Liver (tissue), 8 donors: ENCODE measurements at regions not wholly inside any gene's neighbourhood (a gene's known extent, or its start where the extent isn't known, plus 50 kb on each side); places are given as distances from the start of the nearest gene placed in this dataset.
"Not testable (repeated sequence)": the region's sequence is repeated elsewhere in the genome, so short reads cannot be mapped to it uniquely, and the experiment has no call there.

ENCODE experiments used
- DNase-seq: peaks from one replicate; pipeline ENCODE4 v3.0.0-alpha.2; 2017; ENCODE audit warnings: low spot score
- H3K27ac ChIP-seq, 2 donors: one replicate each; pipeline ENCODE4 v1.7.0; 2013; ENCODE audit warnings: inconsistent platforms in 2 of 2, low read length in 2 of 2, control low read depth in 1 of 2, low read depth in 1 of 2, mild to moderate bottlenecking in 1 of 2
- H3K27me3 ChIP-seq, 4 donors: one replicate each; pipeline versions ENCODE4 v1.6.1 to v1.7.0; 2013; ENCODE audit warnings: low read length in 3 of 4, inconsistent platforms in 1 of 4, mild to moderate bottlenecking in 1 of 4, moderate library complexity in 1 of 4; ENCODE audit not compliant: control insufficient read depth in 4 of 4, insufficient read depth in 4 of 4
- H3K36me3 ChIP-seq, 4 donors: one replicate each; pipeline versions ENCODE4 v1.6.1 to v1.7.0; 2013; ENCODE audit warnings: low read length in 3 of 4, mild to moderate bottlenecking in 3 of 4, low read depth in 1 of 4, moderate library complexity in 1 of 4; ENCODE audit not compliant: control insufficient read depth in 4 of 4, insufficient read depth in 3 of 4
- H3K4me1 ChIP-seq, 4 donors: one replicate each; pipeline versions ENCODE4 v1.6.1 to v1.7.0; 2013; ENCODE audit warnings: low read length in 3 of 4, mild to moderate bottlenecking in 3 of 4, moderate library complexity in 1 of 4; ENCODE audit not compliant: control insufficient read depth in 4 of 4, insufficient read depth in 4 of 4
- H3K4me3 ChIP-seq, 3 donors: one replicate each; pipeline versions ENCODE4 v1.6.1 to v1.7.0; 2013; ENCODE audit warnings: low read length in 3 of 3, control low read depth in 1 of 3, low read depth in 1 of 3, mild to moderate bottlenecking in 1 of 3
- H3K9ac ChIP-seq, 2 donors: one replicate each; pipeline ENCODE4 v1.7.0; 2013; ENCODE audit warnings: low read length in 2 of 2, mild to moderate bottlenecking in 2 of 2, moderate library complexity in 2 of 2, control low read depth in 1 of 2, low read depth in 1 of 2
- H3K9me3 ChIP-seq, 4 donors: one replicate each; pipeline versions ENCODE4 v1.6.1 to v1.7.0; 2013; ENCODE audit warnings: low read length in 3 of 4; ENCODE audit not compliant: control insufficient read depth in 4 of 4
- ATF3 ChIP-seq: IDR thresholded peaks from 2 replicates; pipeline ENCODE4 v1.6.1; 2016; ENCODE audit warnings: antibody characterized with exemption
- CTCF ChIP-seq: fragments of 150-350 bp; IDR thresholded peaks from 2 replicates; pipeline ENCODE4 v1.5.1; 2017; ENCODE audit warnings: improper control_type of control experiment, low read depth, low read length; ENCODE audit not compliant: missing input control
- EGR1 ChIP-seq, 2 donors: IDR thresholded peaks; 2 replicates each; pipeline ENCODE4 v1.6.1; 2016 to 2018; ENCODE audit warnings: antibody characterized with exemption in 2 of 2, low read depth in 2 of 2
- HNF4G ChIP-seq: IDR thresholded peaks from 2 replicates; pipeline ENCODE4 v1.6.1; 2016; ENCODE audit warnings: antibody characterized with exemption
- MAX ChIP-seq: IDR thresholded peaks from 2 replicates; pipeline ENCODE4 v1.6.1; 2016; ENCODE audit warnings: antibody characterized with exemption
- NR2F2 ChIP-seq: IDR thresholded peaks from 2 replicates; pipeline ENCODE4 v1.6.1; 2016; ENCODE audit warnings: antibody characterized with exemption
- RXRA ChIP-seq, 2 donors: IDR thresholded peaks; 2 replicates each; pipeline ENCODE4 v1.6.1; 2017 to 2018; ENCODE audit warnings: antibody characterized with exemption in 2 of 2, mild to moderate bottlenecking in 1 of 2
- YY1 ChIP-seq: IDR thresholded peaks from 2 replicates; pipeline ENCODE4 v1.6.1; 2016; ENCODE audit warnings: antibody characterized with exemption, mild to moderate bottlenecking
- WGBS: extraction: QIAGEN DNeasy Blood & Tissue Kit; methylation state at CpG from one replicate; pipeline ENCODE4 v1.1.7; 2013; 5-methylcytosine and 5-hydroxymethylcytosine counted together
- TF ChIP-seq, protein P1 (sequence below): IDR thresholded peaks from 2 replicates; pipeline ENCODE4 v1.6.1; 2016; ENCODE audit warnings: antibody characterized with exemption, mild to moderate bottlenecking
- donor health status: healthy.
- donor health status: healthy.
- donor health status: healthy.
- donor health status: healthy.
- donor health status: healthy.

DNA sequence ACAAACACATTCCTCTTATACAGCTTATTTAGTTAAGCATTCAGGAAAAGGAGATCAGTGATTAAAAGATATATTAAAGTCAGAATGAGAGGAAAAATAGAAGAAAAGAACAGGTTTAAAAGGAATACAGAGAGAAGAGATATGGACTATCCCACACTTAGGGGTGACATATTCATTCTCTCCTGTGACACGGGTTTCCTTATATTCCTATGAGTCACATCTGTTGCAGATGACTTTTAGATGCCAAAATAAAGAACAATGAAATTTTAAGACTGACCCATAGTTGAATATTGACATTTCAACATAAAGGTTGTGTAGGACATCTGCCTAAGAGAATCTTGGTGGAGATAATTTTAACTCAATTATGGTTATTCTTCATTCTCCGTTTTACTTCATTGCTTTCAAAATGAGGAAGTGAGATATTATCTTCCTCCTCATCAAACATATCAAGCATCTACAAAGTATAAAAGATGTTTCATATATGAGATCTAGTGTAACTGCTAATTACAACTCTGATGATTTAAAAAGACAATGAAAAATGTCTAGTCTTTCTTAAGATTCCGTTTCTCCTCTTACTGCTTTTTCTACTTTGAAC lies 1336.7 kb upstream of the CITED2 start:
- Histone ChIP-seq H3K4me3 (no peak overlapping the region), H3K27me3 (no peaks in the 10 kb centered on the region), H3K4me1 (no peaks in the 10 kb centered on the region), H3K9me3 (peaks cover 0 to 2% (median 0%) of the 10 kb centered on the region in 4 donors), H3K36me3 (no peaks in the 10 kb centered on the region), H3K9ac (no peak overlapping the region), H3K27ac (no peak overlapping the region)
- 74% methylated on average over 3 of the region's 3 CpGs for WGBS
- TF ChIP-seq HNF4G, result no peak
- no peak for TF ChIP-seq CTCF
- TF ChIP-seq YY1, result no peak
- no peak for TF ChIP-seq RXRA (IDR thresholded peaks at IDR 0.05)
- no peak for DNase-seq

GRCh38 chr6:140708441-140708840 lies 1334.0 kb upstream of the CITED2 start:
- no peaks in the 10 kb centered on the region for H3K9me3 ChIP-seq
- no peaks in the 10 kb centered on the region for H3K4me1 ChIP-seq
- H3K4me3 ChIP-seq, result no peak overlapping the region
- 77% methylated on average over 1 of the region's 1 CpG for WGBS
- H3K36me3 ChIP-seq, result no peaks in the 10 kb centered on the region
- no peak for DNase-seq
- no peak overlapping the region for H3K27ac ChIP-seq
- no peak overlapping the region for H3K9ac ChIP-seq
- TF ChIP-seq HNF4G, result no peak
- no peak for TF ChIP-seq MAX
- no peak for TF ChIP-seq EGR1 (IDR thresholded peaks at IDR 0.05; ENCODE audit: low read depth in 2 of 2)
- TF ChIP-seq ATF3, result no peak
- no peak for TF ChIP-seq CTCF
- TF ChIP-seq YY1, result no peak
- TF ChIP-seq, protein P1, sequence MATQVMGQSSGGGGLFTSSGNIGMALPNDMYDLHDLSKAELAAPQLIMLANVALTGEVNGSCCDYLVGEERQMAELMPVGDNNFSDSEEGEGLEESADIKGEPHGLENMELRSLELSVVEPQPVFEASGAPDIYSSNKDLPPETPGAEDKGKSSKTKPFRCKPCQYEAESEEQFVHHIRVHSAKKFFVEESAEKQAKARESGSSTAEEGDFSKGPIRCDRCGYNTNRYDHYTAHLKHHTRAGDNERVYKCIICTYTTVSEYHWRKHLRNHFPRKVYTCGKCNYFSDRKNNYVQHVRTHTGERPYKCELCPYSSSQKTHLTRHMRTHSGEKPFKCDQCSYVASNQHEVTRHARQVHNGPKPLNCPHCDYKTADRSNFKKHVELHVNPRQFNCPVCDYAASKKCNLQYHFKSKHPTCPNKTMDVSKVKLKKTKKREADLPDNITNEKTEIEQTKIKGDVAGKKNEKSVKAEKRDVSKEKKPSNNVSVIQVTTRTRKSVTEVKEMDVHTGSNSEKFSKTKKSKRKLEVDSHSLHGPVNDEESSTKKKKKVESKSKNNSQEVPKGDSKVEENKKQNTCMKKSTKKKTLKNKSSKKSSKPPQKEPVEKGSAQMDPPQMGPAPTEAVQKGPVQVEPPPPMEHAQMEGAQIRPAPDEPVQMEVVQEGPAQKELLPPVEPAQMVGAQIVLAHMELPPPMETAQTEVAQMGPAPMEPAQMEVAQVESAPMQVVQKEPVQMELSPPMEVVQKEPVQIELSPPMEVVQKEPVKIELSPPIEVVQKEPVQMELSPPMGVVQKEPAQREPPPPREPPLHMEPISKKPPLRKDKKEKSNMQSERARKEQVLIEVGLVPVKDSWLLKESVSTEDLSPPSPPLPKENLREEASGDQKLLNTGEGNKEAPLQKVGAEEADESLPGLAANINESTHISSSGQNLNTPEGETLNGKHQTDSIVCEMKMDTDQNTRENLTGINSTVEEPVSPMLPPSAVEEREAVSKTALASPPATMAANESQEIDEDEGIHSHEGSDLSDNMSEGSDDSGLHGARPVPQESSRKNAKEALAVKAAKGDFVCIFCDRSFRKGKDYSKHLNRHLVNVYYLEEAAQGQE, result no peak
- TF ChIP-seq NR2F2, result no peak
- no peaks in the 10 kb centered on the region for H3K27me3 ChIP-seq

DNA sequence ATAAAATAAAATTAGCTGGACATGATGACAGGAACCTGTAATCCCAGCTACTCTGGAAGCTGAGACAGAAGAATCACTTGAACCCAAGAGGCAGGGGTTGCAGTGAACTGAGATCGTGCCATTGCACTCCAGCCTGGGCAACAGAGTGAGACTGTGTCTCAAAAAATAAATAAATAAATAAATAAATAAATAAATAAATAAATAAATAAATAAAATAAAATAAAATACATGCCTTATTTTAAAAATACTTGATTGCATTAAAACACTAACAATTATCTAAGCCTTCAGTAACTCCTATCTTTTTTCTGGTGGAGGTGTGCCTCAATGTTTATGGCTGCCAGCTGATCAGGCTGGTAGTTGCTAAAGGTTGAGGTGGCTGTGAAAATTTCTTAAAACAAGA lies 1329.6 kb upstream of the CITED2 start:
- H3K9ac ChIP-seq, H3K36me3 ChIP-seq, H3K4me3 ChIP-seq, H3K27ac ChIP-seq, H3K4me1 ChIP-seq, H3K9me3 ChIP-seq, DNase-seq, H3K27me3 ChIP-seq: not testable (repeated sequence)
- 85% methylated on average over 1 of the region's 1 CpG for WGBS
